Inferior parietal cortex (tissue), 1 donor: ENCODE measurements at regions not wholly inside any gene's neighbourhood (a gene's known extent, or its start where the extent isn't known, plus 50 kb on each side); places are given as distances from the start of the nearest gene placed in this dataset.
"Not testable (repeated sequence)": the region's sequence is repeated elsewhere in the genome, so short reads cannot be mapped to it uniquely, and the experiment has no call there.

Experiments used
- DNase-seq: peaks from one replicate; pipeline ENCODE4 v3.0.0-alpha.2; 2016; ENCODE audit errors: extremely low spot score

DNA sequence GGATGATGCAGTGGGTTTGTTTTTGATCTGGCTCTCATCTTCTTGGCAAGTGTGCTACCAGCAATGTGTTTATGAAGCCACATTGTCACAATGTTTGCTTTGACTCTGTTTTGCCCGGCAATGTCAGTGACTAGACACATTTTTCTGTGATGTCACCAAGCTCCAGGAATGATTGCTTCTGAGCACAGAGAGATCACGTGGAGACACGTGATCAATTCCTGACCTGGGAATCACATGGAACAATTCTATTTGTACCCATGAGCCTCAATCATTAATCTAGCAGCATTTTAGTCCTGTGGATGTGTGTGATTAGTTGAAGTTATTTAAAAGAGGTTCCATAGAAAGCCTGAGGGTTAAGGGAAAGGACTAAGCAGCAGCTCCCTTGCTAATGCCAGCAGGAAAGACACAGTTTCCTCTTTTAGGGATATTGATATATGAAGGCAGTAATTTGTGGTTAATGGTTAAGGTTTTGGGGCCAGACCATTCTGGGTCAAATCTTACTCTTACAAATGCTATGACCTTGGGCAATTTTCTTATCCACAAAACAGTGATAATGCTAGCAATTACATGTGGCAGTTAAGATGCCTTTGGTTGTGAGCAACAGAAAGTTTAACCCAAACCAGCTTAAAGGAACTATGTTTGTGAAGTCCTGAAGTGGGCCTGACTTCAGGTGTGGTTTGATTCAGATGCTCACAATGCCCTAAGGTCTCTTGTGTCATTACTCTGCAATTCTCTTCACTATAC lies 59.0 kb downstream of the FASLG start:
- no peak for DNase-seq

DNA sequence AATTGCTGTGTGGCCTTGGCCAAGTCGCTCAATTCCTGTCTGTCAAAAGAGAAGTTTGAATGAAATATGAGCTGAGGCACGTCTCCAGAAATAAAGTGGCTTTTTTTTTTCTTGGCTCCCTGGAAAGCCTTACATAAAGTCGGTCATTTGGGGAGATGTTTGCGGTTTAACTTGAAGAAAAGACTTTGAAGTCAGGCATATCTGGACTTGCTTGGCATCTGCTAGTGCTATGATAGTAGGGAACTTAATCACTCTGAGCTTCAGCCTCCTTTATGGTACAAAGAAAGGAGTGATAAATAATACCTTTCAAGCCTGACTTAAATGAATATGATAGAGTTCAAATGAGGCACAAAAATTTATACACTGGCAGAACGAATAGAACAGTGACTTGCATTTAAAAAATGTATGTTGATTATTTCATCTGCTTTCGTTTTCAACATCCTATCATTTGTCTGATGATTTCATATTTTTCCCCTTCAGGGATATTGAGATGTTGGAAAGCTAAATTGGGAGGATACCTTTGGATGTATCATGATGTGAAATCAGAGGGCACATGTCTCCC lies 60.2 kb downstream of the FASLG start:
- peak; percentile 33 for DNase-seq

DNA sequence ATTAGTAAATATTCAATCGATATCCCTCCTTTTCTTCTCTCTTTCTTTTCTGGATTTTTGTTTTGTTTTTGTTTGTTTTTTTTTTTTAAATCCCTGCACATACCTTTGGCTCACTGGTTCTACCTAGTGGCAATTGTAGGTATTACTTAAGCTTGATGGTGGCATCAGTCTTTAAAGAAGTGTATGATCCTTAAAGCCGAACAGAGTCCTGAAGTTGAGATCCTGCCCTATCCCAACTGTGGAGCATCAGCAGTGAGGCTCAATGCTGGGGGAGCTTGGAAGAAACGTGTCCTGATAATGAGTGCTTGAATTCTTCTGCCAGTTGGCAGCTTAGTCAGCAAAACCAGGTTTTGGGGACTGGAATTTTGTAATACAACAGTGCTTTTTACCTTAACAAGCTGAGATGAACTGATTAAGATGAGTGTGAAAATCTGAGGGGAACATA lies 60.8 kb downstream of the FASLG start:
- DNase-seq, result peak; percentile 38

DNA sequence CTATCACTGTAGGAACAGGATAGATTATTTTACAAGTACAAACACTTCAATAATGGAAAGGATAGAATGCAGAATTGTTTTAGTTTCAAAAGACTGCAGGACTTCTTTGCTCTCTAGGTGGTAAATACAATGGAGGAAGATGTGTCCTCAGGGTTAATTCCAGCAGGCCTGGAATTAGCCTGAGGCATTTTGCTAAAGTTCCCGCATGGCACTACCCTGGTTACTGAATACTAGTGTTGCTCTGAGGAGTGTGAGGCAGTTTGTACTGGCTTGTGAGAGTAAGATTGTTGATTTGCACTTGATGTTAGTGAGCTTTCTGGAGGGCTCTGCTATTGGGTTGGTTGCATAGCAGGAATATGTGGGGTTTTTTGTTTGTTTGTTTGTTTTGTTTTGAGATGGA lies 61.4 kb downstream of the FASLG start:
- DNase-seq, result no peak

DNA sequence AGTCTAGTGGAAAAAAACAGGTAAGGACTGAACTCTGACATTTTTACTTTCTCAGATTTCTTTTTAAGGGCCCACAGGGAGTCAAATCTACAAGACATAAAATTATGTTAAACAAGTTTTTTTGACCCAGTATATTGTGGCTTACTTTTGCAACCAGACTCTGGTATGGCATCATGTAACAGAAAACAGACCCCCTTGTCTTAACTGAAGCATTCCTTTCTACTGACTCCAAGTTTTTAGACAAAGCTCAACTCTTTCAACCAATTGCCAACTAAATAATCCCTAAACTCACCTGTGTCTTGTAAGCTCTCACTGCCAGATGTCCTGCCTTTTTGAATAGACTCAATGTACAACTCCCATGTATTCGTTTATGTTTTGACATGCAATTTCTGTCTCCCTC lies 64.3 kb downstream of the FASLG start:
- no peak for DNase-seq

DNA sequence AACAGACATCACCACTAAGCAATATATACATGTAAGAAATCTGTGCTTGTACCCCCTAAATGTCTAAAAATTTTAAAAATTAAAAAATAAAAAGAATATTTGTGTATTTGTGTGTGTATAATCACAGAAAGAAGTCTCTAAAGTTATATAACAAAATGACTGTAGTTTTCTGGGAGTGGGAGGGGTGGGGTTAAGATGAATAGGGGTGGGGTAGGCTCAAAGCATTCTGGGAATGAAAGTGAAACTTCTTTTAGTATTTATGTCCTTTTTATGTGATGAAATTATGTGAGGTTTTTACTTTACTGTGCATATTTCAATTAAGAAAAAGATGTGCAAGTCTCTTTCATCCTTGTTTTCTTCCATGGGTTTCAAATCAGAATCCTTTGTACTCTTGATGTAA lies 65.3 kb downstream of the FASLG start:
- DNase-seq, result no peak

DNA sequence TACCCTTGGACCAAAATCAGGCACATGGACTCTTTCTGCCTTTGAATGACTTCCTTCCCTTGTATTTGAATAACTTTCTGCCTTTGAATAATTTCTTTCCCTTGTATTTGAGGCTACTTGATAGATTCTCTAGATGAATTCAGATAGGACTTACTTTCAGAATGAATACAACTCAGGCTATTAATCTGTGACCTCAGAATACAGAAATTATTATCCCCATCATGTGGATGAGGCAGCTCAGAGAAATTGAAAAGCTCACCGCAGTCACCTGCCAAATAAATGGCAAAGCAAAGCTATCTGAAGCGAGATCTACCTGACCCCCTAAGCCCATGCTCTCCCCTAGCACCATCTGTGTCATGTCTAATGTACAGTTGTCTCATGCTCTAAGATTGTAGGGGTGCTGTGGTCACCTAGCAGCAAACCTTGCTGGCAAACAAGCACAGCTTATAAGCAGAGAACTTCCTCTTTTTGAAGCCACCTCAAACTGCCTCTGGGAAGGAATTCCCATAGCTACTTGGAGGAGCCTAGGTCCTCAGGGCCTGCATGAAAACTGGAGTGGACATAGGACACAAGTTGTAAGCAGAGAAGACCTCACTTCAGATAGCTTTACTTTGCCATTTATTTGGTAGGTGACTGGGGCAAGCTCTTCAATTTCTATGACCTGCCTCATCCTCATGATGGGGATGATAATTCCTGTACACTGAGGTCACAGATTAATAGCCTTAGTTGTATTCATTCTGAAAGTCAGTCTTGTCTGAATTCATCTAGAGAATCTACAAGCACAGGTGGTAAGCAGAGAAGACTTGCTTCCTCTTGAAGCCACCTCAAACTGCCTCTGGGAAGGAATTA lies 66.1 kb downstream of the FASLG start:
- no peak for DNase-seq

DNA sequence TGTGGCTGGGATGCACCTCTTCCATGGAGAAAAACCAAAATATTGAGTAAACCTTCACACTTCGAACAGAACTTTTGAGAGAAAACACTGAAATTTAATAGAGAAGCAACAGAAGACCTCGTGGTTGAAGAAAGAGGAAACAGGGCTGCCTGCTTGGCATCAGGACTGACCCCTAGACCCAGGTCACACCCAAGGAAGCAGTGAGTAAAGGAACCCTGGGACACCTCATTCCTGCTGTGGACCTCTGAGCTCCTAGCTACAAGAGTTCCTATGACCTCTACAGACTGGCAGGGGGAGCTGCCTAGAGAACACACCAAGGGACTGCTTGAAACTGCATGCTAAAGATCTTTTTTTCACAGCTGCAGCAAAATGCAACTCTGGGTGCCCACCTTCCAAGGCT lies 67.8 kb downstream of the FASLG start:
- no peak for DNase-seq

DNA sequence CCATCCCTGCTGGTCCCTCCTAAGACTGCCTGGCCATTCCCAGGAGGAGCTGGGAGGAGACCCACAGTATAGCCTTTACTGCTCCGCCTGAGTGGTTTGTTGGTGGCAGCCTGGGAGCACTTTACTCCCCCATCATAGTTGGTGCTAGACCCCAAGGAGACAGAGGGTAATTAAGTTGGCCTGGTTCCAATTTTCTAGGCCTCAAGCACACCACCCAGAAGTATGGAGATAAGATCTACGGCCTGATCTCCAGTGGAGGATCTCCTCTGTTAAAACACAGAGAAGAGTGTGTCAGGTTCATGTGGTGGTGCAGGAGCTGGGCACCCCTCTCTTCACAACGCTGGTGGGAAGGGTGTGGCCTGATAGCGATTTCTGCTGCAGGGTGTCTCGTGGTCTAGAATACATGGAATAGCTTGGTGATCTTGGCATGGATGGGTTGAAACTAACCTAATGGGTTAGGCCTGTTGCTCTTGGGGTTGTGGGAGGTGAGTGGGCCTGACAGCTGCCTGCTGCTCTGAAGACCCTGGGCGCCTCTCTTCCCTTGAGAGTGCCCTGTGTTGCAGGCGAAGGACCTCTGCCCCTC lies 68.5 kb downstream of the FASLG start:
- no peak for DNase-seq

DNA sequence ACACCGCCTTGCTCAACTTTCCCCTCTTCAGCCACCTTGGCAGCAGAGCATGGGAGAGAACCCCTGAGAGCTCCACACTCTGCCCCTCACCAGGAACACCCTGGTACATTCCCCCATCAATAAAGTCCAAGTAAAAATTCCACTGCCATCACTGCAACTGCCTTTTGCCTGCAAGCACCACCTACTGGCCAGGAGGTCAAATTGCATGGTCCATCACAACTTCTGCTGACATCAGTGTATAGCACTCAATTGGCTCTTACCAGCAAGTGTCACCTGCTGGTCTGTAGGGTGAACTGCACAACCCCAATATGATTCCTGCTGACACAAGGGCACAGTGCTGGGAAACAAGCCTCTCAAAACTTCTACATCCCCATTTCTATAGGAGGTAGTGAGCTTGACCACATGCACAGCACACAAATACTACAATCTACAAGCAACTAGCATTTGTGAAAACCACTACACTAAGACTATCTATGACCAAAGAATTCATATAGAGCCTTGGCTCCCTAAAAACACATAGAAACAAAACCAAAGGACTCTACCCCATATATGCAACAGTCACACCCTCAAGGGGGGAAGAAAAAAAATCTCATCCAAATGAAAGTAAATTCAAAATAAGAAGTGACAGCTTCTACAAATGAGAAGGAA lies 69.2 kb downstream of the FASLG start:
- no peak for DNase-seq

DNA sequence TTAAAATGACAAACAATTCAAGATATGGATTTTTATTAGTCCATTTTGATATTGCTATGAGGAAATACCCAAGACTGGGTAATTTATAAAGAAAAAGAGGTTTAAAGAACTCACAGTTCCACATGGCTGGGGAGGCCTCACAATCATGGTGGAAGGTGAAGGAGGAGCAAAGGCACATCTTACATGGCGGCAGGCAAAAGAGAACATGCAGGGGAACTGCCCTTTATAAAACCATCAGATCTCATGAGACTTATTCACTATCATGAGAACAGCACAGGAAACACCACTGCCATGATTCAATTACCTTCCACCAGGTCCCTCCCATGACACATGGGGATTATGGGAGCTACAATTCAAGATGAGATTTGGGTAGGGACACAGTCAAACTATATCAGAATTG lies 69.8 kb downstream of the FASLG start:
- DNase-seq, result not testable (repeated sequence)

DNA sequence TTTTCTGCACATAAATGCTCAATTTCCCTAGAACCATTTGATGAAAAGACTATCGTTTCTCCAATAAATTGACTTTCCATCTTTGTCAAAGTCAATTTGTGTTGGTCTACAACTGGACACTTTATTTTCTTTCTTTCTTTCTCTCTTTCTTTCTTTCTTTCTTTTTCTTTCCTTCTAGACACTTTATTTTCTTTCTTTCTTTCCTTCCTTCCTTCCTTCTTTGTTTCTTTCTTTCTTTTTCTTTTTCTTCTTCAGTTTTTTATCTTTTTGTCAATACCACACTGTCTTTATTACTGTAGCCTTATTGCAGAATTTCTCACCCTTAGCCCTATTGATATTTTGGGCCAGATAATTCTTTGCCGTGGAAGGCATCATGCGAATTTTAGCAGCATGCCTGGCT lies 73.5 kb downstream of the FASLG start:
- no peak for DNase-seq

DNA sequence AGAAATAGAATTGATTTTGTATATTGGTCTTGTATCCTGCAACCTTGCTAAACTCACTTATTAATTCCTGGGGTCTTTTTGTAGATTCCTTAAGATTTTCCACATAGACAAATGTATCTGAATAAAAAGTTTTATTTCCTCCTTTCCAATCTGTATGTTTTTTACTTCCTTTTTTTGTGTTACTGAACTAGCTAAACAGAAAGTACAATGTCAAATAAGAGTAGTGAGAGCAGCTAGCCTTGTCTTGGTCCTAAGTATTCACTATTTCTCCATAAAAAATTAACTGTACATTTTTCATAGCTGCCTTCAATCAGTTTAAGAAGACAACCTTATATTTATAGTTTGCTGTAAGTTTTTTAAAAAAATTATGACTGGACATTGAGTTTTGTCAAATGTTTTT lies 74.9 kb downstream of the FASLG start:
- no peak for DNase-seq

DNA sequence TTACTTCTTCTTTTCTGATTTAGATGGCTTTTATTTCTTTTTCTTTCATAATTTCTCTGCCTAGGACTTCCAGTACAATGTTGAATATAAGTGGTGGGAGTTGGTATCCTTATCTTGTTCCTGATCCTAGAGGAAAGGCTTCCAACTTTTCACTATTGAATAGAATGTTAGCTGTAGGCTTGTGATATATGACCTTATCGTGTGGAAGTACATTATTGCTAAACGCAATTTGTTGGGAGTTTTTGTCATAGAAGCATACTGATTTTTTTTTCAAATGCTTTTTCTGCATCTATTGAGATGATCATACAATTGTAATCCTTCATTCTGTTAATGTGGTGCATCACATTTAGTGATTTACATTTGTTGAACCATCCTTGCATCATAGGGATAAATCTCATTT lies 79.5 kb downstream of the FASLG start:
- no peak for DNase-seq

DNA sequence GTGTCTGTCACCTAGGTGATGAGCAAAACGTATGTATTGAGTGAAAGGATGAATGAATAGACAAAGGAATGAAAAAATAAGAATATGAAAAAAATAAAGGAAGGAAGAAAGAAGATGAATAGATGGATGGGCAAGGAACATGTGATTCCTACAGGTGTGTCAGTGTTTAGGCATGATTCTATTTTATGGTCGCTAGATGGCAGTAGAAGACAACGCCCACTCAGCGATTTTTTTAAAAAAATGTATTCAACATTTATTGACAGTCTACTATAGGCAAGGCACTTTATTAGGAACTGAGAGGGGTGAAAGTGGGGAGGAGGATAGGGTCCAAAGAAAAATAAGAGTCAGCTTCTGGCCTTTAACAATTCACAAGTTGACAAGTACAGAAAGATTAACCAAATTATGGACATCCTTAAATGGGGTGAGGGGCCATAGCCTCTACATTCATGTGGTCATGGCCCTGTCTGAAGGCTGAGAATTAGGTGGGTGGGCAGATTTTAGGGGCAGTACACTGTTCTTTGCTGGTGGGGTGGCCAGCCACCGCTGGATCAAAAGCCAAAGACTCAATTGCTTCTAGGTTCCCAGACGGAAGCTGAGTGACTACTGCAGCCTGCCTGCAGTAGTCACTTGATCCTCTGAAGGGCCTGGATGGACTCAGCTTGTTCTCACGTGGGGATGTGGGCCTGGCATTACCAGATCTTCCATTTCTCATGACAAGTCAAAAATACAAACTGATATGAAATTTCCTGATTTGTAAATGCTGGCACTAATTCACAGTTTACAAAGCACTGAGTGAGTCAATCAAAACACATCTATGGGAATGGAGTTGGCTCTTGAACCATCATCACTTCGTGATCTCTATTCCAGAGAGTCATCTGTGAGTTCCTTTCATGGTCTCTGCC lies 83.9 kb downstream of the FASLG start:
- no peak for DNase-seq

DNA sequence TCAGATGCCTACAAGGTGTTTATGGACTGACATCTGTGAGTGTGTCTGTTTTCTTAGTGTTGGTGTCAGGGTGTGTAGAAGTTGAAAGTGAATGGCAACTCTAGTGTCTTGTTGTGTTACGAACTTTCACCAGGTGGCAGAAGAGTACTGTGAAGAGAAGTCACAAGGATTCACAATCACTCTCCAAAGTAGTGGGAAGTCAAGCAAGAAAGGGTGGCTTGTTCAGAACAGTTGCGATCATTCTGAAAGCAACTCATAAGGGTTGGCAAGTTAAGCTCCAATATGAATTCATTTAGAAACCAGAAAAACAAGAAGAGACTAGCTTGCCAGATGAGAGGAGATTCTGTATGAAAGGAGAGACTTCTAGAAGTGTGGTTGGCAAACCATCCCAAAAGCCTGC lies 86.1 kb downstream of the FASLG start:
- DNase-seq, result peak; percentile 51

DNA sequence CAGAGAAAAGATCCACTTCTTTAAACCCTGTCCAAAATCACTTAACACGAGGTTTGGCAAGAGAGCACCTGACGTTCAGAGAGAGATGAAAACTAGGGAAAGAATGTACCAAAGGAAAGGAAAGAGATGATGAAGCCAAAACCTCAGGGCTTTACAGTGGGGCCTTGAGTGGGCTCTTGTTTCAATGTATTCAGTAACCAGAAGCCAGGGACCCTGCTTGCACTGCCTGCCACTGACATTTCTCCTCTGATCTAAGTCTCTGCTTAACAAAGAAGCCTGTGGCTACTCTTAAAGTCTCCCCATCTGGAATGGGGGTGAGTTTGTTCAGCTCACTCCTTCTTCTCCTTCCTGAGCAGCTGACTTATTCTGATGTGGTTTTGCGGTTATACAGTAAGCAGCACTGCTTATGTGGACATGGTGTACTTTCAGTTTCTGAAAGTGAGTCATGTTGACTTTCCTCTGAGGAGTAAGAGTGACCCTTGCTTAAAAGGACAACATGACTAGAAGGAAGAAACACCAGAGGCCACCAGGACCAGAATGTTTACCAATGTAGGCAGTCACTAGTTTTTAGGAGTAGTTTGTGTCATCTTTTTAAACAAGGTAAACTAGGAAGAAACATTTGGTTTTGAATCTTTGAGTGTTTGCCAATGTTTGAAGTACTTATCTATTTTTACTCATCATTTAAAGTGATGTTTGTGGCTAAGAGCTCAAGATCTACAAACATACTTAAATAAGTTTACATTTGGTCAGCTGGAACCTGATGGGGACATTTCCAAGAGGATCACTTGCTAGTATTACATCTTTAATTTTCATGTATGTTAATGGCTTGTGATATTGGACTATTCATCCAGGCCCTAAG lies 87.4 kb downstream of the FASLG start:
- peak; percentile 43 for DNase-seq

DNA sequence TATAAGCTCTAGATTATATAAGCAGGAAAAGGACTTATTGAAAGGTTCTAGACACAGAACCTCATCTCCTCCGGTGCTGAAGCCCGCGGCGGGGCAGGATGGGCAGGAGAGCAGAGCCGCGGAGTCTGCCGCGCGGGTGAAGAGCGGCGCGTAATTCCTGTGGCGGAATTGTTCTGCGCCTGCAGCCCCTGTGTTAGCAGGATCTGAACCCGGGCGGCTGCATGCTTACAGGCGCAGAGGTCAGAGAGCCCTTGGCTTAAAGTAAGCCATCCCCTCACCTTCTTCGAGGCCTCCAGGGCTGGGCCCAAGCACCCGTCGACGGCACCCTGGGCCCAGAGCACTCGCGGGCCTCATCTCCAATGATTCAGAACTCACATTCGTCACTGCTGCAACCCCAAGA lies 89.3 kb downstream of the FASLG start:
- no peak for DNase-seq

DNA sequence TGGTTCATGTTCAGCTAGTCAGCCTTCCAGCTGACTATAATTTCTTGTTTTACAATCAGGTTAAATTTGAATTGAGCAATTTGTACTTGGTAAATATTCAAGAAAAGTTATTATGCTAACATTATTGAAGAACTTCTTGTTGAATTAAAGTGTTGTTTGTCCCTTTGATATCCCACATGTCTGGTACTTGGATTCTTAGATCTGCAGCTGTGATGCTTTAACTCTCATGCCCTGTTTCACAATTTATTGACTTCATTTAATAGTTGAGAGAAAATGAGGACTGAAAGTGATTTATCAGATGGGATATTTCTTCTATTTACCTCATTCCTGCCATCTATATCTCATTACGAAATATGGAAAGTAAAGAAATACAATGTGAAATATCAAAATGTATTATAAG lies 92.8 kb downstream of the FASLG start:
- no peak for DNase-seq

DNA sequence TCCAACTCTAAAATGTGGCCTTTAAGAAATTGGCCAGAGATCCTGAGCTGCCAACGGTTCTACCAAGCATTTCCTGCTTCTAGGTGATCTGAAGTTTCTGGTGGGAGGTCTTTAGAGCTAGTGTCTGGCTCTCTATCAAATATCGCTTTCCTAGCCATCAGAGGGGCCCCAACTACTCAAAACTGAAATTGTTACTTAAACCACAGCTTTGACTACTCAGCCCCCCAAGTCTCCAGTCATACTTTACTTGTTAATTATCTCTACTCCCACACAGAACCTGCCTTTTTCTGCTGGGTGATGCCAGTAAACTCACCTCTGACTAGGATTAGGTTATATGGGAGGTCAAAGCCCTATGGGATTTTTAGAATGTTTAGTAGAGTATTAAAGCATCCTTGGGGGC lies 95.1 kb downstream of the FASLG start:
- no peak for DNase-seq
